ENCODE measurements at regions not wholly inside any gene's neighbourhood (a gene's known extent, or its start where the extent isn't known, plus 50 kb on each side); places are given as distances from the start of the nearest gene placed in this dataset.
A peak's percentile ranks its signal among the peaks of the same experiment; 100 is the strongest.

- Histone ChIP-seq H3K9me3 (replicated peaks in 1 of 2; ENCODE audit: control insufficient read depth in 1 of 2, insufficient read depth in 1 of 2, low read length in 2 of 2) (no peaks in the 10 kb centered on the region), H3K4me2 (replicated peaks; ENCODE audit: extremely low read depth, low read length, poor library complexity, severe bottlenecking) (no peak overlapping the region), H3K36me3 (replicated peaks in 1 of 2; ENCODE audit: control insufficient read depth in 1 of 2, insufficient read depth in 2 of 2, low read length in 2 of 2) (no peaks in the 10 kb centered on the region), H3K4me1 (ENCODE audit: control insufficient read depth in 1 of 2, insufficient read depth in 2 of 2, low read length in 2 of 2) (peaks cover 61 to 67% of the 10 kb centered on the region in 2 donors), H3K9ac (ENCODE audit: insufficient read depth, low read length, poor library complexity, severe bottlenecking) (no peak overlapping the region), H3K4me3 (replicated peaks in 1 of 3; ENCODE audit: low read depth in 2 of 3, low read length in 3 of 3) (no peak overlapping the region), H3K27me3 (ENCODE audit: control insufficient read depth in 2 of 2, insufficient read depth in 2 of 2, low read length in 2 of 2) (no peaks in the 10 kb centered on the region), H3K79me2 (ENCODE audit: insufficient read depth, low read length) (no peaks in the 10 kb centered on the region), H3K27ac (ENCODE audit: low read depth in 1 of 2, low read length in 2 of 2) (no peak overlapping the region), H4K20me1 (ENCODE audit: insufficient read depth, low read length) (no peaks in the 10 kb centered on the region), H2AFZ (ENCODE audit: insufficient read depth, low read depth, low read length, poor library complexity, severe bottlenecking) (no peak overlapping the region)
- peak; percentile 57 to 82 (median 62) for DNase-seq
- Mint-ChIP-seq H3K4me1 (peaks cover 62% of the 10 kb centered on the region), H3K27ac (peak overlapping the region in 3 of 7 donors; percentile 21 to 83 (median 76)), H3K4me3 (no peak overlapping the region), H3K36me3 (peaks cover 0 to 2% of the 10 kb centered on the region in 2 donors), H3K9me3 (peaks cover 0 to 4% (median 2%) of the 10 kb centered on the region in 7 donors), H3K27me3 (ENCODE audit: low read depth in 3 of 3) (peaks cover 2 to 6% (median 2%) of the 10 kb centered on the region in 3 donors)
- intact Hi-C loops (cut with micrococcal nuclease) = no loop called here
- 9% methylated on average over 2 of the region's 4 CpGs for WGBS (ENCODE audit: insufficient coverage)
- TF ChIP-seq CTCF (IDR thresholded peaks at IDR 0.05) = no peak
These were observed 198.4 kb upstream of the NR3C1 start for GRCh38 chr5:143601917-143602333.

GRCh38 chr5:143601357-143601756 is 197.9 kb upstream of the NR3C1 start:
- peaks cover 0 to 4% (median 2%) of the 10 kb centered on the region in 7 donors for H3K9me3 Mint-ChIP-seq
- Histone ChIP-seq H3K9me3 (replicated peaks in 1 of 2; ENCODE audit: control insufficient read depth in 1 of 2, insufficient read depth in 1 of 2, low read length in 2 of 2) (no peaks in the 10 kb centered on the region), H3K4me1 (ENCODE audit: control insufficient read depth in 1 of 2, insufficient read depth in 2 of 2, low read length in 2 of 2) (peaks cover 58 to 62% of the 10 kb centered on the region in 2 donors), H3K4me3 (replicated peaks in 1 of 3; ENCODE audit: low read depth in 2 of 3, low read length in 3 of 3) (no peak overlapping the region), H3K4me2 (replicated peaks; ENCODE audit: extremely low read depth, low read length, poor library complexity, severe bottlenecking) (no peak overlapping the region), H2AFZ (ENCODE audit: insufficient read depth, low read depth, low read length, poor library complexity, severe bottlenecking) (no peak overlapping the region), H4K20me1 (ENCODE audit: insufficient read depth, low read length) (no peaks in the 10 kb centered on the region), H3K27me3 (ENCODE audit: control insufficient read depth in 2 of 2, insufficient read depth in 2 of 2, low read length in 2 of 2) (no peaks in the 10 kb centered on the region), H3K9ac (ENCODE audit: insufficient read depth, low read length, poor library complexity, severe bottlenecking) (no peak overlapping the region), H3K36me3 (replicated peaks in 1 of 2; ENCODE audit: control insufficient read depth in 1 of 2, insufficient read depth in 2 of 2, low read length in 2 of 2) (no peaks in the 10 kb centered on the region), H3K27ac (ENCODE audit: low read depth in 1 of 2, low read length in 2 of 2) (no peak overlapping the region), H3K79me2 (ENCODE audit: insufficient read depth, low read length) (no peaks in the 10 kb centered on the region)
- intact Hi-C loops (cut with micrococcal nuclease) = no loop called here
- no peak for TF ChIP-seq CTCF (IDR thresholded peaks at IDR 0.05)
- H3K36me3 Mint-ChIP-seq = peaks cover 0 to 2% of the 10 kb centered on the region in 2 donors
- no peak overlapping the region for H3K4me3 Mint-ChIP-seq
- H3K27me3 Mint-ChIP-seq (ENCODE audit: low read depth in 3 of 3) = peaks cover 2 to 6% (median 2%) of the 10 kb centered on the region in 3 donors
- no CpG with 5 or more reads among the region's 6 CpGs for WGBS (ENCODE audit: insufficient coverage)
- DNase-seq = no peak
- H3K4me1 Mint-ChIP-seq = peaks cover 59% of the 10 kb centered on the region
- H3K27ac Mint-ChIP-seq = peak overlapping the region in 5 of 7 donors; percentile 21 to 83 (median 76)
